Spleen (tissue), 11 donors: ENCODE measurements at regions not wholly inside any gene's neighbourhood (a gene's known extent, or its start where the extent isn't known, plus 50 kb on each side); places are given as distances from the start of the nearest gene placed in this dataset.
"Not testable (repeated sequence)": the region's sequence is repeated elsewhere in the genome, so short reads cannot be mapped to it uniquely, and the experiment has no call there.

Experiments used
- DNase-seq: peaks from one replicate; pipeline ENCODE4 v3.0.0-alpha.2; 2020
- H3K27ac ChIP-seq, 8 donors: fragments of 200-600 bp; sonication (generic) in 7 of 8; 1 replicate in 4 of 8; 2 replicates in 4 of 8; pipeline versions ENCODE4 v1.5.0 to v1.8.0; 2016 to 2021; ENCODE audit warnings: inconsistent platforms in 4 of 8, mild to moderate bottlenecking in 4 of 8, moderate library complexity in 1 of 8
- H3K27me3 ChIP-seq, 7 donors: fragments of 200-600 bp; sonication (generic) in 6 of 7; replicated peaks in 1 of 7; 1 replicate in 4 of 7; 2 replicates in 3 of 7; pipeline versions ENCODE4 v1.5.0 to v1.8.0; 2016 to 2021; ENCODE audit warnings: inconsistent platforms in 3 of 7, mild to moderate bottlenecking in 1 of 7
- H3K36me3 ChIP-seq, 6 donors: fragments of 200-600 bp; sonication (generic) in 5 of 6; 1 replicate in 4 of 6; 2 replicates in 2 of 6; pipeline versions ENCODE4 v1.5.0 to v1.8.0; 2016 to 2021; ENCODE audit warnings: inconsistent platforms in 2 of 6
- H3K4me1 ChIP-seq, 6 donors: fragments of 200-600 bp; sonication (generic) in 5 of 6; 1 replicate in 3 of 6; 2 replicates in 3 of 6; pipeline versions ENCODE4 v1.5.0 to v1.8.0; 2016 to 2021; ENCODE audit warnings: inconsistent platforms in 3 of 6
- H3K4me3 ChIP-seq, 8 donors: fragments of 200-600 bp; sonication (generic) in 7 of 8; 1 replicate in 4 of 8; 2 replicates in 4 of 8; pipeline versions ENCODE4 v1.5.0 to v1.8.0; 2016 to 2021; ENCODE audit warnings: inconsistent platforms in 4 of 8, mild to moderate bottlenecking in 4 of 8, moderate library complexity in 2 of 8
- H3K9me3 ChIP-seq, 8 donors: fragments of 200-600 bp; sonication (generic) in 7 of 8; 1 replicate in 4 of 8; 2 replicates in 4 of 8; pipeline versions ENCODE4 v1.5.0 to v1.8.0; 2016 to 2021; ENCODE audit warnings: inconsistent platforms in 4 of 8
- POLR2A ChIP-seq, 3 donors: fragments of 450-650 bp; IDR thresholded peaks; one replicate each; pipeline ENCODE4 v1.5.1; 2017; ENCODE audit warnings: antibody characterized with exemption in 3 of 3, mild to moderate bottlenecking in 1 of 3
- POLR2AphosphoS5 ChIP-seq, 3 donors: sonication (generic); formaldehyde crosslinking; IDR thresholded peaks; one replicate each; pipeline ENCODE4 v1.5.1; 2017; ENCODE audit warnings: antibody characterized with exemption in 3 of 3
- WGBS, 5 donors: extraction: QIAGEN DNeasy Blood & Tissue Kit in 3 of 5; methylation state at CpG; one replicate each; pipeline versions ENCODE4 v1.1.5 to v1.1.7; 2013 to 2018; 5-methylcytosine and 5-hydroxymethylcytosine counted together
- intact Hi-C: fragments of 100-400 bp; cut with DNase I; formaldehyde crosslinking; loops from one replicate; pipeline ENCODE4 v1.15.0; 2023; ENCODE audit warnings: low total_unique reads
- TF ChIP-seq, protein P1 (sequence below), 11 experiments: fragments of 200-600 bp in 7 of 11; fragments of 450-650 bp in 4 of 11; sonication (generic) in 4 of 11; IDR thresholded peaks in 8 of 11; conservative IDR thresholded peaks in 3 of 11; 1 replicate in 7 of 11; 2 replicates in 4 of 11; pipeline versions ENCODE4 v1.4.0 to v1.8.0; 2016 to 2021; ENCODE audit warnings: antibody characterized with exemption in 11 of 11, inconsistent platforms in 4 of 11, mild to moderate bottlenecking in 1 of 11
- donor health status: healthy with polysubstance abuse.
- donor health status: DM: no; HTN: no; CAD: no; lungs with moderate emphysema.
- donor health status: DM: no; HTN: no; CAD: no.
- donor health status: Bipolar disorder and iron deficiency.
- donor health status: healthy.
- donor health status: DM: no; HTN: no; CAD: no.
- donor health status: DM: yes; HTN: yes; CAD: no.

DNA sequence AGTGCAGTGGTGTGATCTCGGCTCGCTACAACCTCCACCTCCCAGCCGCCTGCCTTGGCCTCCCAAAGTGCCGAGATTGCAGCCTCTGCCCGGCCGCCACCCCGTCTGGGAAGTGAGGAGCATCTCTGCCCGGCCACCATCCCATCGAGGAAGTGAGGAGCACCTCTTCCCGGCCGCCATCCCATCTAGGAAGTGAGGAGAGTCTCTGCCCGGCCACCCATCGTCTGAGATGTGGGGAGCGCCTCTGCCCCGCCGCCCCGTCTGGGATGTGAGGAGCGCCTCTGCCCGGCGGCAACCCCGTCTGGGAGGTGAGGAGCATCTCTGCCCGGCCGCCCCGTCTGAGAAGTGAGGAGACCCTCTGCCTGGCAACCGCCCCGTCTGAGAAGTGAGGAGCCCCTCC, 88.5 kb upstream of the DCAF12L1 start:
- not testable (repeated sequence) for H3K27me3 ChIP-seq

GRCh38 chrX:126655061-126655460, 102.4 kb upstream of the DCAF12L1 start:
- H3K4me3 ChIP-seq = no peak overlapping the region
- no peaks in the 10 kb centered on the region for H3K27me3 ChIP-seq
- intact Hi-C loops = no loop called here
- H3K9me3 ChIP-seq = no peaks in the 10 kb centered on the region
- WGBS, 5 donors = 48 to 82% (median 65%) methylated on average over 2 of the region's 2 CpGs
- H3K4me1 ChIP-seq = no peaks in the 10 kb centered on the region
- H3K36me3 ChIP-seq = no peaks in the 10 kb centered on the region
- DNase-seq = no peak
- no peak overlapping the region for H3K27ac ChIP-seq
- TF ChIP-seq POLR2AphosphoS5 (IDR thresholded peaks at IDR 0.05) (no peak), POLR2A (IDR thresholded peaks at IDR 0.05) (no peak)
- TF ChIP-seq, protein P1, sequence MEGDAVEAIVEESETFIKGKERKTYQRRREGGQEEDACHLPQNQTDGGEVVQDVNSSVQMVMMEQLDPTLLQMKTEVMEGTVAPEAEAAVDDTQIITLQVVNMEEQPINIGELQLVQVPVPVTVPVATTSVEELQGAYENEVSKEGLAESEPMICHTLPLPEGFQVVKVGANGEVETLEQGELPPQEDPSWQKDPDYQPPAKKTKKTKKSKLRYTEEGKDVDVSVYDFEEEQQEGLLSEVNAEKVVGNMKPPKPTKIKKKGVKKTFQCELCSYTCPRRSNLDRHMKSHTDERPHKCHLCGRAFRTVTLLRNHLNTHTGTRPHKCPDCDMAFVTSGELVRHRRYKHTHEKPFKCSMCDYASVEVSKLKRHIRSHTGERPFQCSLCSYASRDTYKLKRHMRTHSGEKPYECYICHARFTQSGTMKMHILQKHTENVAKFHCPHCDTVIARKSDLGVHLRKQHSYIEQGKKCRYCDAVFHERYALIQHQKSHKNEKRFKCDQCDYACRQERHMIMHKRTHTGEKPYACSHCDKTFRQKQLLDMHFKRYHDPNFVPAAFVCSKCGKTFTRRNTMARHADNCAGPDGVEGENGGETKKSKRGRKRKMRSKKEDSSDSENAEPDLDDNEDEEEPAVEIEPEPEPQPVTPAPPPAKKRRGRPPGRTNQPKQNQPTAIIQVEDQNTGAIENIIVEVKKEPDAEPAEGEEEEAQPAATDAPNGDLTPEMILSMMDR (IDR thresholded peaks at IDR 0.05 in 8 of 11, conservative IDR thresholded peaks at IDR 0.05 in 3 of 11) = no peak

More for the DNA sequence above, 88.5 kb upstream of the DCAF12L1 start:
- H3K9me3 ChIP-seq, H3K4me3 ChIP-seq, H3K27ac ChIP-seq, H3K36me3 ChIP-seq, H3K4me1 ChIP-seq, intact Hi-C loops, DNase-seq: not testable (repeated sequence)
- 93 to 96% (median 95%) methylated on average over 4 to 21 of the region's 26 CpGs; no CpG with 5 or more reads in 2 of the 5 donors for WGBS, 5 donors

- H3K36me3 ChIP-seq = no peaks in the 10 kb centered on the region
- TF ChIP-seq, protein P1 (IDR thresholded peaks at IDR 0.05 in 8 of 11, conservative IDR thresholded peaks at IDR 0.05 in 3 of 11) = no peak
- TF ChIP-seq POLR2AphosphoS5 (IDR thresholded peaks at IDR 0.05) (no peak), POLR2A (IDR thresholded peaks at IDR 0.05) (no peak)
- H3K27ac ChIP-seq = no peak overlapping the region
- WGBS, 5 donors = 56 to 76% (median 68%) methylated on average over 3 of the region's 3 CpGs
- H3K4me3 ChIP-seq = no peak overlapping the region
- no peaks in the 10 kb centered on the region for H3K4me1 ChIP-seq
- H3K27me3 ChIP-seq = no peaks in the 10 kb centered on the region
- H3K9me3 ChIP-seq = no peaks in the 10 kb centered on the region
- intact Hi-C loops = no loop called here
- no peak for DNase-seq
These were observed 105.8 kb upstream of the DCAF12L1 start for GRCh38 chrX:126658447-126658846.

DNA sequence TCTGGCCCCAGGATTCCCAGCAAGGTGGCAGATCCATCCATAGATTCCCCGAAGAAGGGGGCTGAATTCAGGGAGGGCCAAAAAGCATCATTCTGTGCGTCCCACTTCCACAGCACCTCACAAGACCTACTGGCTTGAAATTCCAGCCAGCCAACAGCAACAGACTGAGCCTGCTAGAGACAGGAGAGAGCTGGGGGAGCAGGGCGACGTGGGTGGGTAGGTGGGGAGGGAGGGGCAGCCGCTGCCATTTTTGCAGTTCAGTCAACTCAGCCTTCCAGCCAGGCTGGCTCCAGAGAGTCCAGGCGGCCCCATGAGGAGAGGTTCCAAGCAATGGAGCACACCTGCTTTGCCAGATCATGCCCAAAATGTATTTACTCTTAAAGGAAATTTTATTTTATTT, 117.6 kb upstream of the DCAF12L1 start:
- WGBS, 5 donors = 70 to 92% (median 83%) methylated on average over 6 of the region's 6 CpGs
- TF ChIP-seq POLR2AphosphoS5 (IDR thresholded peaks at IDR 0.05) = no peak
- TF ChIP-seq, protein P1 (IDR thresholded peaks at IDR 0.05 in 8 of 11, conservative IDR thresholded peaks at IDR 0.05 in 3 of 11) = no peak
- TF ChIP-seq POLR2A (IDR thresholded peaks at IDR 0.05) = no peak
- peak; percentile 64 for DNase-seq
- Histone ChIP-seq H3K9me3 (peaks cover 0 to 17% (median 0%) of the 10 kb centered on the region in 8 donors), H3K4me1 (no peaks in the 10 kb centered on the region), H3K27ac (no peak overlapping the region), H3K27me3 (no peaks in the 10 kb centered on the region), H3K36me3 (no peaks in the 10 kb centered on the region), H3K4me3 (no peak overlapping the region)
- intact Hi-C loops = no loop called here

- H3K4me3 ChIP-seq, H3K36me3 ChIP-seq, H3K4me1 ChIP-seq, DNase-seq, H3K27me3 ChIP-seq, intact Hi-C loops, H3K27ac ChIP-seq: not testable (repeated sequence)
- H3K9me3 ChIP-seq = peaks cover 0 to 35% (median 0%) of the 10 kb centered on the region in 8 donors
- 92 to 94% (median 94%) methylated on average over 8 to 22 of the region's 22 CpGs for WGBS, 5 donors
These were observed 120.8 kb upstream of the DCAF12L1 start for GRCh38 chrX:126673366-126673765.

- H3K36me3 ChIP-seq, H3K27ac ChIP-seq, H3K27me3 ChIP-seq, H3K4me3 ChIP-seq, intact Hi-C loops, H3K4me1 ChIP-seq, DNase-seq: not testable (repeated sequence)
- 91 to 96% (median 94%) methylated on average over 4 to 56 of the region's 56 CpGs for WGBS, 5 donors
- peaks cover 0 to 35% (median 0%) of the 10 kb centered on the region in 8 donors for H3K9me3 ChIP-seq
These were observed 121.3 kb upstream of the DCAF12L1 start for GRCh38 chrX:126673816-126674491.
